ENCODE measurements at regions not wholly inside any gene's neighbourhood (a gene's known extent, or its start where the extent isn't known, plus 50 kb on each side); places are given as distances from the start of the nearest gene placed in this dataset.
A peak's percentile ranks its signal among the peaks of the same experiment; 100 is the strongest.

DNA sequence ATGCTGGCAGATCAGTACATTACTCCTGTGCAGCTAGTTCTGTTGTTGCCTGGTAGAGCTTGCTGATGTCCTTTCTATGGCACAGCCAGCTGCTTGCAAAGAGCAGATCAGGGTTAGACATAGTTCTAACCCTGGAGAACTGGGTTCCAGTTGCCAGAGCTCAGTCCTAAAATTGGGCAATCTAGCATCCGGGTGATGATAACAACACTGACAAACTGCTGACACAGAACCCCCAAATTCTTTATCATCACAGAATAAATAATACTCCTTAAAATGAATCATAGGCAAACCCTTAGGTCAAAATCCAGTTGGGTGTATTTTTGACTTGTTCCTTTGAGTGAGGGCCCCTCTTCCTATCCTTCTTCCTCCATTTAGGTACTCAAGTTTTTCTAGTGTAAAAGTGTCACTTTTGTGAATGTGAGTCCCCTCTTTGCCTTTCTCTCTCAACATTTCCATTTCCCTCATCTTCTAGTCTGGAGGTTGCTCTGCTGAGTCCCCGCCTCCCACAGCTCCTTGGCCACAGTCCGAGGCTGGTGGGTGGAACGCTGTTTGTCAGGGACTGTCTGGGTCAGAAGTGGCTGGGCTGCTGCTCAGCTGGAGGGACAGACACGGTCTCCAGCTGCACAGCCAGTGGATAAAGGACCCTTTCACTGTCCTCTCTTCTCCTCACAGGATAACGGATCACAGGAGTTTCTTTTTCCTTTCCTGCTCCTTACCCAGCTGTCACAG lies 93.6 kb upstream of the RASGEF1B start:
- peaks cover 0 to 21% of the 10 kb centered on the region in 2 donors for H3K4me1 ChIP-seq
- peak overlapping the region; percentile 15 to 21 for H3K4me3 ChIP-seq
- H3K36me3 ChIP-seq, result no peaks in the 10 kb centered on the region
- DNase-seq (ENCODE audit: low spot score), result peak; percentile 92
- TF ChIP-seq, protein P1, sequence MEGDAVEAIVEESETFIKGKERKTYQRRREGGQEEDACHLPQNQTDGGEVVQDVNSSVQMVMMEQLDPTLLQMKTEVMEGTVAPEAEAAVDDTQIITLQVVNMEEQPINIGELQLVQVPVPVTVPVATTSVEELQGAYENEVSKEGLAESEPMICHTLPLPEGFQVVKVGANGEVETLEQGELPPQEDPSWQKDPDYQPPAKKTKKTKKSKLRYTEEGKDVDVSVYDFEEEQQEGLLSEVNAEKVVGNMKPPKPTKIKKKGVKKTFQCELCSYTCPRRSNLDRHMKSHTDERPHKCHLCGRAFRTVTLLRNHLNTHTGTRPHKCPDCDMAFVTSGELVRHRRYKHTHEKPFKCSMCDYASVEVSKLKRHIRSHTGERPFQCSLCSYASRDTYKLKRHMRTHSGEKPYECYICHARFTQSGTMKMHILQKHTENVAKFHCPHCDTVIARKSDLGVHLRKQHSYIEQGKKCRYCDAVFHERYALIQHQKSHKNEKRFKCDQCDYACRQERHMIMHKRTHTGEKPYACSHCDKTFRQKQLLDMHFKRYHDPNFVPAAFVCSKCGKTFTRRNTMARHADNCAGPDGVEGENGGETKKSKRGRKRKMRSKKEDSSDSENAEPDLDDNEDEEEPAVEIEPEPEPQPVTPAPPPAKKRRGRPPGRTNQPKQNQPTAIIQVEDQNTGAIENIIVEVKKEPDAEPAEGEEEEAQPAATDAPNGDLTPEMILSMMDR (IDR thresholded peaks at IDR 0.05), result no peak
- H3K27ac ChIP-seq, result peak overlapping the region; percentile 68 to 89
- no peaks in the 10 kb centered on the region for H3K9me3 ChIP-seq
- H3K27me3 ChIP-seq, result no peaks in the 10 kb centered on the region

DNA sequence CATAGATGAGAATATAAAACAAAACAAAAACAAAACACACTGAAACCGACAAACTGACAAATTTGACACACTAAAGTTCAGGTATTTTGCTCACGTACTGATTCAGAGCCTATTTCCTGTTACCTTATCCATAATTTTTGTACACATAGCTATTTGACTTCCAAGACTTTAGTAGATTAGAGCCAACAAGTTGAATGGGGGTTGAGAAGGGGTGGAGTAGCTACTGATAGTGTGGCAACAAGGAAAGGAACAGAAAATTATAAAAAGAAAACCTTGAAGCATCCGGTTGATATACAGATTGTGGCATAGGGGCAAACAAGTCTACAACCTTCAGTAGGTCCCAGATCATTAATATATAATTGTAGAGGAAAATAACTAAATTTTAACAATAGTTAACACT lies 92.3 kb upstream of the RASGEF1B start:
- Histone ChIP-seq H3K36me3 (no peaks in the 10 kb centered on the region), H3K9me3 (no peaks in the 10 kb centered on the region), H3K4me1 (peaks cover 0 to 21% of the 10 kb centered on the region in 2 donors), H3K27ac (no peak overlapping the region), H3K4me3 (no peak overlapping the region), H3K27me3 (no peaks in the 10 kb centered on the region)
- DNase-seq (ENCODE audit: low spot score), result no peak
- TF ChIP-seq, protein P1 (IDR thresholded peaks at IDR 0.05), result no peak

DNA sequence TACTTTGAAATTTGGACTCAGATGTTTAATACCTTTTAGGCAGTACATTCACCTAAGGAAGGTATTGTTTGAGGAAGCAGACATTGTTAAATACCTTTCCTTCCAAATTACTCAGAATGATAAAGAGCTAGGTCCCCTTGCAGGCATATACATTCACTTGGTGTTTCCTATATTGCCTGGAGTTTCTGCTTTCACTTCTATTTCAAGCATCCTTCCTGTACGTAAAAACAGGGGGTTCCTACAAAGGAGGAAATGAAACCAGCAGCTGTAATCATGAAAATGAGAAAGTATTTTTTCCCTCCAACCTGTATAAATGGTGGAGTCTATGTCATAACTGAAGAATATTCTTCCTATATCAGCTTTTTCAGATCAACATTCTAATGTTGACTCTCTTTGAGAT lies 90.4 kb upstream of the RASGEF1B start:
- no peak overlapping the region for H3K4me3 ChIP-seq
- no peaks in the 10 kb centered on the region for H3K36me3 ChIP-seq
- no peaks in the 10 kb centered on the region for H3K9me3 ChIP-seq
- TF ChIP-seq, protein P1 (IDR thresholded peaks at IDR 0.05), result no peak
- H3K27me3 ChIP-seq, result no peaks in the 10 kb centered on the region
- DNase-seq (ENCODE audit: low spot score), result no peak
- H3K27ac ChIP-seq, result no peak overlapping the region
- peaks cover 0 to 21% of the 10 kb centered on the region in 2 donors for H3K4me1 ChIP-seq

DNA sequence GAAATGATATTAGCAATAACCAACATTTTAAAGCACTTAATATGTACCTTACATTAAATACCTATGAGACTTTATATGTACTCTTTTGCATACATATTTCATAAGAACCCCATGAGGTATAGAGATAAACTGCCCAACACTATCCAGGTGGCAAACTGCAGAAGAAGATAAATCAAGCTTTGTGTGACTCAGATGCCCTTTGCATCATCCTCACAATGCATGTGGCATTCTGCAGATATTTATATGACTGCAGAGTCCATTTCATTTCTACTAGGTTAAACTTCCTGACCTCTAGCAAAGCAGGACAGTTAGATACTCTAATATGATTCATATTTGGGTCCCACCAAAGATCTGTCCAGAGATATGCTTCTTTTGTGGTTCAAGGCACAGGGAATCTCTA lies 85.6 kb upstream of the RASGEF1B start:
- H3K27ac ChIP-seq, result no peak overlapping the region
- H3K36me3 ChIP-seq, result no peaks in the 10 kb centered on the region
- H3K4me1 ChIP-seq, result peaks cover 0 to 2% of the 10 kb centered on the region in 2 donors
- H3K9me3 ChIP-seq, result no peaks in the 10 kb centered on the region
- no peaks in the 10 kb centered on the region for H3K27me3 ChIP-seq
- TF ChIP-seq, protein P1 (IDR thresholded peaks at IDR 0.05), result no peak
- no peak for DNase-seq (ENCODE audit: low spot score)
- H3K4me3 ChIP-seq, result no peak overlapping the region

DNA sequence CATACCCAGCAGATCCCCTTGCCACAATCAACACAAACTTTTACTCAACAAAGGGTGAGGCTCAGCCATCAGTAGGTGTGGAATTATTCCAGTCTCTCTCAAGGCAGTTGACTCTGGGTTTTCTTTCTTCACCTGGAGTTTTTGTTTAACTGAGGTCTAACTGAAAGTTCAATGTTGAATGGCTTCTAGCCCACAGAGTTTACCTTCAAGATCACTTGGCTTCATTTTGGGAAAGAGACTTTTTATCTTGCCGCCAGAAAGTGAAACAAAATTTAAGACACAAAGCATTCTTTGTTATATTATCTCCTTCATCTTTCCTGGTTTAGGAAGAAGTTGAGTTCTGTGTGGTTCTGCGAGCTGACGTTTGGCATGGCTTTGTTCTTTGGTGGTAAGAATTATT lies 83.8 kb upstream of the RASGEF1B start:
- no peak overlapping the region for H3K27ac ChIP-seq
- no peaks in the 10 kb centered on the region for H3K9me3 ChIP-seq
- H3K4me3 ChIP-seq, result no peak overlapping the region
- TF ChIP-seq, protein P1 (IDR thresholded peaks at IDR 0.05), result no peak
- peaks cover 0 to 2% of the 10 kb centered on the region in 2 donors for H3K4me1 ChIP-seq
- no peaks in the 10 kb centered on the region for H3K27me3 ChIP-seq
- DNase-seq (ENCODE audit: low spot score), result no peak
- H3K36me3 ChIP-seq, result no peaks in the 10 kb centered on the region

DNA sequence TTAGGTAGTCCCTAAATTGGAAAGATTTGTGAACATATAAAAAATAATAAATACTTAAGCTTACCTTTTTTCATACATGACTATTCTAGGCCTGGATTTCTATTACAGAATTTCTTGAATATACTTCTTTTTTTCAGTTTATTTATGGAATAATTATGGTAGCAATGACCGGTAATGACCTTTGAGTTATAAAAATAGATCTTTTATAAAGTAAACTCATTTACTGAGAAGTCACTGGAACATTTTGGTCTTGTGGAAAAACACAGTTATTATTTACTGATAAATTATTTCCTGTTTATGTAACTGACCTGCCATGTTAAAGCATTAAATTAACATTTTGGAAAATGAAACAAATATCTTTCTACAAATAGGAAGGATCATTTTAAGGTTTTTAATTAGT lies 80.4 kb upstream of the RASGEF1B start:
- Histone ChIP-seq H3K4me1 (peaks cover 0 to 11% of the 10 kb centered on the region in 2 donors), H3K4me3 (no peak overlapping the region), H3K27me3 (no peaks in the 10 kb centered on the region), H3K9me3 (no peaks in the 10 kb centered on the region), H3K36me3 (no peaks in the 10 kb centered on the region), H3K27ac (no peak overlapping the region)
- TF ChIP-seq, protein P1 (IDR thresholded peaks at IDR 0.05), result no peak
- DNase-seq (ENCODE audit: low spot score), result no peak
